Cardiac fibroblast (primary cell): ENCODE measurements at regions not wholly inside any gene's neighbourhood (a gene's known extent, or its start where the extent isn't known, plus 50 kb on each side); places are given as distances from the start of the nearest gene placed in this dataset.

Experiments
- DNase-seq, 2 donors: peaks; one replicate each; pipeline versions ENCODE4 v3.0.0 to v3.0.0-alpha.2; 2010; ENCODE audit warnings: low read depth in 2 of 2
- H3K4me3 ChIP-seq, 2 donors: replicated peaks in 1 of 2; 1 replicate in 1 of 2; 2 replicates in 1 of 2; pipeline ENCODE4 v1.5.1; 2011; ENCODE audit warnings: low read depth in 2 of 2, low read length in 2 of 2, mild to moderate bottlenecking in 2 of 2, moderate library complexity in 1 of 2
- TF ChIP-seq, protein P1 (sequence below): IDR thresholded peaks from one replicate; pipeline ENCODE4 v1.5.1; 2011; ENCODE audit warnings: low read depth, mild to moderate bottlenecking, low read length, inconsistent platforms

GRCh38 chr1:30194741-30195423, 528.5 kb downstream of the MATN1 start:
- TF ChIP-seq, protein P1, sequence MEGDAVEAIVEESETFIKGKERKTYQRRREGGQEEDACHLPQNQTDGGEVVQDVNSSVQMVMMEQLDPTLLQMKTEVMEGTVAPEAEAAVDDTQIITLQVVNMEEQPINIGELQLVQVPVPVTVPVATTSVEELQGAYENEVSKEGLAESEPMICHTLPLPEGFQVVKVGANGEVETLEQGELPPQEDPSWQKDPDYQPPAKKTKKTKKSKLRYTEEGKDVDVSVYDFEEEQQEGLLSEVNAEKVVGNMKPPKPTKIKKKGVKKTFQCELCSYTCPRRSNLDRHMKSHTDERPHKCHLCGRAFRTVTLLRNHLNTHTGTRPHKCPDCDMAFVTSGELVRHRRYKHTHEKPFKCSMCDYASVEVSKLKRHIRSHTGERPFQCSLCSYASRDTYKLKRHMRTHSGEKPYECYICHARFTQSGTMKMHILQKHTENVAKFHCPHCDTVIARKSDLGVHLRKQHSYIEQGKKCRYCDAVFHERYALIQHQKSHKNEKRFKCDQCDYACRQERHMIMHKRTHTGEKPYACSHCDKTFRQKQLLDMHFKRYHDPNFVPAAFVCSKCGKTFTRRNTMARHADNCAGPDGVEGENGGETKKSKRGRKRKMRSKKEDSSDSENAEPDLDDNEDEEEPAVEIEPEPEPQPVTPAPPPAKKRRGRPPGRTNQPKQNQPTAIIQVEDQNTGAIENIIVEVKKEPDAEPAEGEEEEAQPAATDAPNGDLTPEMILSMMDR, result no peak
- no peak overlapping the region for H3K4me3 ChIP-seq
- DNase-seq, result no peak

- TF ChIP-seq, protein P1, result no peak
- DNase-seq, result no peak
- H3K4me3 ChIP-seq, result no peak overlapping the region
These were observed 529.3 kb downstream of the MATN1 start for GRCh38 chr1:30194046-30194619.

- DNase-seq, result no peak
- H3K4me3 ChIP-seq, result no peak overlapping the region
- TF ChIP-seq, protein P1, result no peak
These were observed 530.3 kb downstream of the MATN1 start for GRCh38 chr1:30192969-30193630.

DNA sequence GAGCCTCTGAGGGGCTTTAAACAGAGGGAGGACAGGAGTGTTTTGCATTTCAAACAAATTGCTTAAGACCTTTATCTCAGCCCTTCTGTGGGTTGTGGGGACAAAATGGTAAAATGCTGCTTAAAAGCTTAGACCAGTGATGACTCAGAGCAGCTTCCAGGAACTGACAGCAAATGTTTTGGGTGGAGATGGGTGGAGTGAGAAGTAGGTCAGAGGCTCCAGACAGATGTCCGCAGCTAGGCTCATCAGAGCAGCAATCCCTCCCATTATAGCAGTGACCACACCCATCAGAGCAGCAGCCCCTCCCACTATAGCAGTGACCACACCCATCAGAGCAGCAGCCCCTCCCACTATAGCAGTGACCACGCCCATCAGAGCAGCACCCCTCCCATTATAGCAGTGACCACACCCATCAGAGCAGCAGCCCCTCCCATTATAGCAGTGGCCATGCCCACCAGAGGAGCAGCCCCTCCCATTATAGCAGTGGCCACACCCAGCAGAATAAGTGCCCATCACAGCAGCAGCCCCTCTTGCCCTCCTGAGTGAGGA, 532.2 kb downstream of the MATN1 start:
- TF ChIP-seq, protein P1, result no peak
- DNase-seq, result peak; percentile 33 to 75
- H3K4me3 ChIP-seq, result no peak overlapping the region

GRCh38 chr1:30190511-30191153, 532.8 kb downstream of the MATN1 start:
- no peak overlapping the region for H3K4me3 ChIP-seq
- TF ChIP-seq, protein P1, result no peak
- DNase-seq, result no peak

DNA sequence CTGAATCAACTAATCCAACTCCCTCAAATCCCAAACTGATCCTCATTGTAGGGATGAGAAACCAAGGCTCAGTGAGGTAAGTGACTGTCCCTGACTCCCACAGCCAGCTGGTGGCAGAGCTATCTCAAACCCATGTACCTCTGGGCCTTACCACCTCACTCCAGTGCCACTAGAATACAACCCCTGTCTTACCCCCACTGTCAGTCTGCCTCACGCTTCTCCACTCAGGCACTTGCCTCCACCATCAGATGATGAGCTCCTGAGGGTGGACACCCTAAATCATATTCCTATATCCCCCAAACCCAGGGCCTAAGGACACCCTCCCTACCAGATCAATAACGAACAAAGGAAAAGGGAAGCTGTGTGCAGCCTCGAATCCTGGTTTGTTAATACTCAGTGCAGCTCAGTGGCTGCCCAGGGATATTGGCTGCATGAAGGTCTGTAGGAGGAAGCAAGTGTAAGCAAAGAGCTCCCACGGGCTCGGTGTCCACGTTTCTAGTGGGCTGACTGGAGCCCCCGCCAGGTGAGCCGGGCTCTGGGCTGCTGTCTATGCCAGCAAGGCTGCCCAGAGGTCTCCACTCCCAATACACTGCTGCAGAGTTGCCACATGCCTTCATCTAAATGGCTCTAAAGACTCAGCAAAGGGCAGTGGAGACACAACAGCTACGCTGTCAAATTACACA, 533.4 kb downstream of the MATN1 start:
- TF ChIP-seq, protein P1, result no peak
- no peak for DNase-seq
- no peak overlapping the region for H3K4me3 ChIP-seq
